ENCODE measurements at regions not wholly inside any gene's neighbourhood (a gene's known extent, or its start where the extent isn't known, plus 50 kb on each side); places are given as distances from the start of the nearest gene placed in this dataset.
"Not testable (repeated sequence)": the region's sequence is repeated elsewhere in the genome, so short reads cannot be mapped to it uniquely, and the experiment has no call there.

GRCh38 chr2:132279930-132280615, 118.3 kb upstream of the ANKRD30BL start:
- no peak for TF ChIP-seq CTCF (conservative IDR thresholded peaks at IDR 0.05; ENCODE audit: low read depth)
- DNase-seq (ENCODE audit: low spot score) = no peak
- ChIA-PET POLR2A (ENCODE audit: low non-redundant PET) (no interaction called here), CTCF (no interaction called here)
- no peak overlapping the region for H3K27ac ChIP-seq

GRCh38 chr2:132280912-132281311, 119.2 kb upstream of the ANKRD30BL start:
- ChIA-PET POLR2A (ENCODE audit: low non-redundant PET) (no interaction called here), CTCF (no interaction called here)
- no peak for DNase-seq (ENCODE audit: low spot score)
- no peak for TF ChIP-seq CTCF (conservative IDR thresholded peaks at IDR 0.05; ENCODE audit: low read depth)
- H3K27ac ChIP-seq = no peak overlapping the region

- POLR2A ChIA-PET (ENCODE audit: low non-redundant PET); CTCF ChIA-PET; DNase-seq (ENCODE audit: low spot score); H3K27ac ChIP-seq: not testable (repeated sequence)
Observed at GRCh38 chr2:132282104-132282503, 120.4 kb upstream of the ANKRD30BL start.

GRCh38 chr2:132282911-132283310, 121.2 kb upstream of the ANKRD30BL start:
- CTCF ChIA-PET = no interaction called here
- H3K27ac ChIP-seq = no peak overlapping the region
- DNase-seq (ENCODE audit: low spot score) = no peak
- POLR2A ChIA-PET (ENCODE audit: low non-redundant PET) = no interaction called here
- TF ChIP-seq CTCF (conservative IDR thresholded peaks at IDR 0.05; ENCODE audit: low read depth) = no peak

- DNase-seq (ENCODE audit: low spot score); CTCF ChIA-PET; POLR2A ChIA-PET (ENCODE audit: low non-redundant PET); H3K27ac ChIP-seq: not testable (repeated sequence)
Observed at GRCh38 chr2:132286289-132286911, 124.6 kb upstream of the ANKRD30BL start.

GRCh38 chr2:132287910-132288309, 126.2 kb upstream of the ANKRD30BL start:
- H3K27ac ChIP-seq; DNase-seq (ENCODE audit: low spot score); CTCF ChIA-PET; POLR2A ChIA-PET (ENCODE audit: low non-redundant PET): not testable (repeated sequence)

GRCh38 chr2:132289138-132289537, 127.4 kb upstream of the ANKRD30BL start:
- POLR2A ChIA-PET (ENCODE audit: low non-redundant PET); H3K27ac ChIP-seq; DNase-seq (ENCODE audit: low spot score); CTCF ChIA-PET: not testable (repeated sequence)

- POLR2A ChIA-PET (ENCODE audit: low non-redundant PET); H3K27ac ChIP-seq; DNase-seq (ENCODE audit: low spot score); CTCF ChIA-PET: not testable (repeated sequence)
Observed at GRCh38 chr2:132289812-132290211, 126.8 kb upstream of the GPR39 start.

GRCh38 chr2:132300592-132301378, 115.8 kb upstream of the GPR39 start:
- H3K27ac ChIP-seq; POLR2A ChIA-PET (ENCODE audit: low non-redundant PET); CTCF ChIA-PET; DNase-seq (ENCODE audit: low spot score): not testable (repeated sequence)

GRCh38 chr2:132304661-132305380, 111.8 kb upstream of the GPR39 start:
- H3K27ac ChIP-seq; POLR2A ChIA-PET (ENCODE audit: low non-redundant PET); CTCF ChIA-PET: not testable (repeated sequence)
- DNase-seq (ENCODE audit: low spot score) = peak; percentile 7

- DNase-seq (ENCODE audit: low spot score); POLR2A ChIA-PET (ENCODE audit: low non-redundant PET); H3K27ac ChIP-seq; CTCF ChIA-PET: not testable (repeated sequence)
Observed at GRCh38 chr2:132307613-132308198, 108.9 kb upstream of the GPR39 start.

- POLR2A ChIA-PET (ENCODE audit: low non-redundant PET); DNase-seq (ENCODE audit: low spot score); H3K27ac ChIP-seq; CTCF ChIA-PET: not testable (repeated sequence)
Observed at GRCh38 chr2:132309203-132309602, 107.4 kb upstream of the GPR39 start.

GRCh38 chr2:132315546-132315945, 101.1 kb upstream of the GPR39 start:
- H3K27ac ChIP-seq; CTCF ChIA-PET; DNase-seq (ENCODE audit: low spot score); POLR2A ChIA-PET (ENCODE audit: low non-redundant PET): not testable (repeated sequence)
